Omental fat pad (tissue), 3 donors: ENCODE measurements at regions not wholly inside any gene's neighbourhood (a gene's known extent, or its start where the extent isn't known, plus 50 kb on each side); places are given as distances from the start of the nearest gene placed in this dataset.

Experiments
- ATAC-seq: fragments of 150-250 bp; one replicate; pipeline ENCODE4 v1.9.1; 2016; ENCODE audit warnings: mild to moderate bottlenecking, moderate library complexity; ENCODE audit not compliant: low FRiP score
- DNase-seq: peaks from one replicate; pipeline ENCODE4 v3.0.0-alpha.2; 2019; ENCODE audit warnings: low spot score
- TF ChIP-seq, protein P1 (sequence below), 3 donors: fragments of 450-650 bp; IDR thresholded peaks; one replicate each; pipeline ENCODE4 v1.5.1; 2016 to 2017; ENCODE audit warnings: antibody characterized with exemption in 3 of 3, mild to moderate bottlenecking in 3 of 3, moderate library complexity in 2 of 3

DNA sequence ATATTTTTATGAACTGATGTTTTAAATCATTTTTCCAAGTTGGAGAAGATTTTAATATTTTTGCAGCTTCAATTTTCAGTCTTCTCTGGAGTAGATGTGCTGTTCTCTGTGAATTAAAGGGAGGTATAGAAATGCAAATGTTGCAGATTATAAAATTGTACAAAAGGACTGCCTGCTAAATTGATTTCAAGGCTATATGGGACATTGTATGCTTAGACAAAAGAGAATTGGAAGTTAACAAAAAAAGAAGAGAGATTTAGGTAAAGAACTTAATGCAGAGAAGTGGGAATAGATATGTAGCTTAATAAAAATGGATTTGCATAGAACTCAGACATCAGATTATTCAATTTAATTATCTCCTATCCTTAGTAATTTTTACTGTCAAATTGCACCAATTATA lies 403.3 kb downstream of the ZIC3 start:
- no peak for DNase-seq

DNA sequence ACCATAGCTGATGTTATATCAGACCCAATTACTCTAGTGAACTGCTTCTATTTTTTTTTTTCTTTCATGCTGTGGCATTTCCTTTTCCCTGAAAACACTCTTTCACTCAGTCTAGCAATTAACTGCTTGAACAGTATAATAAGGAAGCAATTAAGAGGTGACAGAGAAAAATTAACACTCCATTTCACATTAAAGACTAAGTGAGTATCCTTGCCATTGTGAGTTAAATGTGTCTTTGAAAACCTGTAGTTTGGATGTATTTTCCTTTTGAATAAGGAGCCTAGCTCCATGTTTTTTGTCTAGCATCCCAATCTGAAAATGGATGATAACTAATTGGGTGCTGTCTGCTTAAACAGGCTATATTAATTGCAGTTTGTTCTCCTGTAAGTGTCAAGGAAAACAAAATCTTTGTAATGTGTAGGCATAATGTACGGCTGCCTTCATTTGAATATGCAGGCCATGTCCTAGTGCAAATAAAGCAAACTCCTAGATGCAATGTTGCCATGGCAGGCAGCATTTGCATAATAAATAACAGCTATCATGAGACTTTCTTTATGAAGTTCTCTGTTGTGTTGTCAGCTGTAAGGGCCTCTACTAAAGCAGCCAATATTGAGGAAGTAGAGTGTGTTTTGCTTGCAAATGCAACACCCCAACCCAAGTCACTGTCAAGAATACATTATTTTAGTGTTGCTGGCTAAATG lies 416.7 kb downstream of the ZIC3 start:
- no peak for DNase-seq
- TF ChIP-seq, protein P1, sequence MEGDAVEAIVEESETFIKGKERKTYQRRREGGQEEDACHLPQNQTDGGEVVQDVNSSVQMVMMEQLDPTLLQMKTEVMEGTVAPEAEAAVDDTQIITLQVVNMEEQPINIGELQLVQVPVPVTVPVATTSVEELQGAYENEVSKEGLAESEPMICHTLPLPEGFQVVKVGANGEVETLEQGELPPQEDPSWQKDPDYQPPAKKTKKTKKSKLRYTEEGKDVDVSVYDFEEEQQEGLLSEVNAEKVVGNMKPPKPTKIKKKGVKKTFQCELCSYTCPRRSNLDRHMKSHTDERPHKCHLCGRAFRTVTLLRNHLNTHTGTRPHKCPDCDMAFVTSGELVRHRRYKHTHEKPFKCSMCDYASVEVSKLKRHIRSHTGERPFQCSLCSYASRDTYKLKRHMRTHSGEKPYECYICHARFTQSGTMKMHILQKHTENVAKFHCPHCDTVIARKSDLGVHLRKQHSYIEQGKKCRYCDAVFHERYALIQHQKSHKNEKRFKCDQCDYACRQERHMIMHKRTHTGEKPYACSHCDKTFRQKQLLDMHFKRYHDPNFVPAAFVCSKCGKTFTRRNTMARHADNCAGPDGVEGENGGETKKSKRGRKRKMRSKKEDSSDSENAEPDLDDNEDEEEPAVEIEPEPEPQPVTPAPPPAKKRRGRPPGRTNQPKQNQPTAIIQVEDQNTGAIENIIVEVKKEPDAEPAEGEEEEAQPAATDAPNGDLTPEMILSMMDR (IDR thresholded peaks at IDR 0.05): no peak
- no peak for ATAC-seq

More for the DNA sequence above, 403.3 kb downstream of the ZIC3 start:
- TF ChIP-seq, protein P1 (IDR thresholded peaks at IDR 0.05): no peak
- no peak for ATAC-seq

DNA sequence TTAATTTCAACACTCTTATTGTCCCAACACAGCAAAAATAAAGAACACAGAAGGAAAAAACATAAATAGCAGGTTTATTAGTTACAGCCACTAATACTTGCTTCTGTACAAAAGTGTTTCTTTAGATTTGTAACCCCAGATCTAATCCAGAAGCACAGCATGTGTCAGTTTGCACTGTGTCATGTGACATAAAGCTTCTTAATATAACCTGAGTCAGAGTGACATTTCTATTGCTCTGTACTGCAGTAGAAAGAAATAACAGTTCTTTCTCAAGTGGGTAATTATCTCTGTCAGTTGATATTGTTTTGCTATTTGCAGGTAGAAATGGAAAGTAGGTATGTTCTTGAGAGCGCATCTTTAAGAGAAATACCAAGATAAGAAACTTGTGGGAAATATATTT lies 422.5 kb downstream of the ZIC3 start:
- no peak for DNase-seq
- no peak for ATAC-seq
- TF ChIP-seq, protein P1 (IDR thresholded peaks at IDR 0.05): no peak

DNA sequence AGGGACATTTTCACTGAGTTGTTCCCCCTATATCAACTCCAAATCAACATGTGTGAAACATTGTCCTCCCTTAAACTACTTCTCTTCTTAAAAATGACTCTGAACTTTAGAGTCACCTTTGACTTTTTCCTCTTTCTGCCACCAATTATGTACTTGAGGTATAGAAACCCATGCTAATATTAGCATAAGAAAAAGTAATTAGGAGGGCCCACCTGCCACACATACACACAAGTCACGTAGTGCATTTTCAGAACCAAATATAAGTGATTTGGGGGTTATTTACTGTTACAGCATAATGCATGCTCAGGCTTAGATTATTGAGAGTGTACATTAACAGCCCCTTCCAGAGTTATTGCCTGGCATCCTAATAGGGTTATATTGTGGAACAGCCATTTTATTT lies 432.7 kb downstream of the ZIC3 start:
- TF ChIP-seq, protein P1 (IDR thresholded peaks at IDR 0.05): no peak
- DNase-seq: no peak
- no peak for ATAC-seq

DNA sequence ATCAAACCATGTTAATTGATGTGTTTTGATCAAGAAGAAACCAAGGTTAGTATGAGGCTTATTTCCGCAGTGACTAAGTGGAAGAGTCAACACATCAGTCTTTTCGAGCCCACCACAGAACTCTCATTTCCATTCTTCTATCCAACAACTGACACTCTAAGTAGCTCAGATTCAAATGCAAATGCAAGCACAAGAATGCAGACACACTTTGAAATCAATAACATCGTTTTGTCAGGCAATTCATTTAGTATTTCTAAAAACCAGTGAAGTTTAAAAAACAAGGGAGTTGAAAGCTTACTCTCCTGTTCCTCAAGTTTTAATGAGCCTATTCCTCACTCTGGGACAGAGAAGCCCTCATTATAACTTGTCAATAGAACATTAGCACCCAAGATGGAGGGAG lies 433.1 kb downstream of the ZIC3 start:
- TF ChIP-seq, protein P1 (IDR thresholded peaks at IDR 0.05): no peak
- ATAC-seq (no peak), DNase-seq (no peak)

DNA sequence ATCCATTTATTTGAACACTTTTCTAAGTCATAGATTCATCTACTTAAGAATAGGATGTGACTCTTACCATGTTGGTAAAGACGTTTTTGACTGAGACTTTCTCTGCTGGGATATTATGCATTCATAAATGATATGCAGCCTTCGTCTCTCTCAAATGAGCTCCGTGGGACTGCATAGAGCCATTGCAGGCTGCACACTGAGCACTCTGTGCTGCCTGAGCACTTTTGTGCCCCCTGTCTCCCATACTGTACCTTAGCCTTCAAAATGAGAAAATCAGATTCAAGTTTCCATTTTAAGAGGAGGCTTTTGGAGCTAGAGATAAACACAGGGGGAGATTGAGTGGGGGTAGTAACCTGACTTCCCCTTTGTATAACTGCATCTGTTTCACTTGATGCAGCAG lies 433.6 kb downstream of the ZIC3 start:
- TF ChIP-seq, protein P1 (IDR thresholded peaks at IDR 0.05): no peak
- DNase-seq (no peak), ATAC-seq (no peak)

DNA sequence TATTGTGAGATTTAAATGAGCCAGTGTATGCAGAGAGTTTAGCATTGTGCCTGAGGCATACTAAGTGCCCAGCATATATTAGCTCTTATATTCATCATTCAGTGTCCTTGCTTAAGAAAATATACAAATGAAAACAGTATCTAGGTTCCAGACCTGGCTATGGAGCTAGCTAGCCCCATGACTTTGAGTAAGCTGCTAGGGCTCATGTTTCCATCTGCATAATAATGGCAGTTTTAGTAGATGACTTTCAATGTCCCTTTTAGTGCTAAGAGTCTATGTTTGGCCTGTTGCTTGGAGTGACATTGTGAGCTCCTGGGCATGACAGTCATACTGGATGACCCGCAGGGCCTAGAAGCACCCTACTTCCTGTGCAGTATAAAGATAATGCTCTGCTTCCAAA lies 435.3 kb downstream of the ZIC3 start:
- TF ChIP-seq, protein P1 (IDR thresholded peaks at IDR 0.05): no peak
- no peak for ATAC-seq
- DNase-seq: no peak
